PC-9 (cell line): ENCODE measurements at regions not wholly inside any gene's neighbourhood (a gene's known extent, or its start where the extent isn't known, plus 50 kb on each side); places are given as distances from the start of the nearest gene placed in this dataset.

Experiments used
- BruUV-seq: library from RNA; stranded (reverse); fragments of 400-500 nt; replicated peaks from 2 replicates; lab custom pipeline; 2021; lab: Mats Ljungman, UMichigan
- CTCF ChIA-PET: fragments of 300-600 bp; sonication (Branson Sonifier 250); formaldehyde crosslinking; loops from one replicate; lab custom pipeline; 2022; ENCODE audit warnings: antibody characterized with exemption; lab: Charles Lee
- POLR2A ChIA-PET: fragments of 300-600 bp; sonication (Branson Sonifier 250); formaldehyde crosslinking; loops from one replicate; lab custom pipeline; 2022; ENCODE audit warnings: antibody characterized with exemption; ENCODE audit not compliant: unreplicated experiment; lab: Charles Lee
- DNase-seq, 2 experiments: peaks; one replicate each; pipeline versions ENCODE4 v3.0.0 to v3.0.0-alpha.2; 2015 to 2022; ENCODE audit warnings: mixed read lengths in 1 of 2
- H2AFZ ChIP-seq: fragments of 200-600 bp; sonication (generic); 2 replicates; pipeline ENCODE4 v1.8.1; 2017; ENCODE audit warnings: antibody characterized with exemption
- H3F3A ChIP-seq: fragments of 200-600 bp; sonication (generic); 2 replicates; pipeline ENCODE4 v1.8.1; 2017; ENCODE audit warnings: antibody characterized with exemption, mild to moderate bottlenecking, low read depth; ENCODE audit not compliant: insufficient read depth
- H3K27ac ChIP-seq: fragments of 200-600 bp; sonication (generic); 2 replicates; pipeline ENCODE4 v1.6.1; 2016; ENCODE audit warnings: mixed run types
- H3K27me3 ChIP-seq: fragments of 200-600 bp; sonication (generic); 2 replicates; pipeline ENCODE4 v1.6.1; 2016; ENCODE audit warnings: low read depth, mixed run types; ENCODE audit not compliant: insufficient read depth
- H3K36me3 ChIP-seq: fragments of 200-600 bp; sonication (generic); 2 replicates; pipeline ENCODE4 v1.6.1; 2016; ENCODE audit warnings: low read depth, mixed run types
- H3K4me1 ChIP-seq: fragments of 200-600 bp; sonication (generic); replicated peaks from 2 replicates; pipeline ENCODE4 v1.6.1; 2016; ENCODE audit warnings: mixed run types; ENCODE audit not compliant: insufficient read depth
- H3K4me2 ChIP-seq: fragments of 200-600 bp; sonication (generic); 2 replicates; pipeline ENCODE4 v1.6.1; 2017; ENCODE audit warnings: mixed run types
- H3K4me3 ChIP-seq: fragments of 200-600 bp; sonication (generic); 2 replicates; pipeline ENCODE4 v1.6.1; 2016; ENCODE audit warnings: mixed run types
- H3K79me2 ChIP-seq: fragments of 200-600 bp; sonication (generic); 2 replicates; pipeline ENCODE4 v1.6.1; 2017; ENCODE audit warnings: low read depth, mixed run types
- H3K9me2 ChIP-seq: fragments of 200-600 bp; sonication (generic); 2 replicates; pipeline ENCODE4 v1.8.1; 2017; ENCODE audit warnings: mild to moderate bottlenecking; ENCODE audit not compliant: insufficient read depth
- H3K9me3 ChIP-seq: fragments of 200-600 bp; sonication (generic); 2 replicates; pipeline ENCODE4 v1.8.1; 2016; ENCODE audit warnings: low read depth; ENCODE audit not compliant: insufficient read depth
- H4K20me1 ChIP-seq: fragments of 200-600 bp; sonication (generic); 2 replicates; pipeline ENCODE4 v1.8.1; 2017; ENCODE audit not compliant: insufficient read depth
- EZH2 ChIP-seq: fragments of 200-600 bp; sonication (generic); IDR thresholded peaks from 2 replicates; pipeline ENCODE4 v1.8.0; 2017; ENCODE audit warnings: antibody characterized with exemption, low read depth
- intact Hi-C: fragments of 100-400 bp; cut with micrococcal nuclease; formaldehyde crosslinking; loops from one replicate; pipeline ENCODE4 v1.10.0; 2022; ENCODE audit not compliant: unreplicated experiment
- TF ChIP-seq, protein P1 (sequence below): fragments of 200-600 bp; sonication (generic); conservative IDR thresholded peaks from 2 replicates; pipeline ENCODE4 v1.6.1; 2017; ENCODE audit warnings: mixed run types, antibody characterized with exemption, mild to moderate bottlenecking, moderate library complexity

DNA sequence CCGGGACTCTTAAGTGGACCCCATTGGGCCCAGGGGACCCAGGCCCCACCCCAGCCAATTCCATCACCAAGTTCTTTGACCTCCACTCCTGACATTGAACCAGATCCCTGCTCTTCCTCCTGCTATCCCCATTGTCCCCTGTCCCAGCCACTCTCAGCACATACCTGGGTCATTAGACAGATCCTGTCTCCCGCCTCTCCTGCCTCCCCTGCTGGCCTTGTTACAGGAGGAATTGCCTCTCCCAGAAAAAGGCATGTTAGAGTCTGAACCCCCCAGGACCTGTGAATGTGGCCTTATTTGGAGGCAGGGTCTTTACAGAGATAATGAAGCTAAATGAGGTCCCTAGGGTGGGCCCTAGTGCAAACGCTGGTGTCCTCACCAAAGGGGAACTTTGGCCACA is 301.9 kb downstream of the NPHP4 start:
- peaks cover 69% of the 10 kb centered on the region for H3K27me3 ChIP-seq

DNA sequence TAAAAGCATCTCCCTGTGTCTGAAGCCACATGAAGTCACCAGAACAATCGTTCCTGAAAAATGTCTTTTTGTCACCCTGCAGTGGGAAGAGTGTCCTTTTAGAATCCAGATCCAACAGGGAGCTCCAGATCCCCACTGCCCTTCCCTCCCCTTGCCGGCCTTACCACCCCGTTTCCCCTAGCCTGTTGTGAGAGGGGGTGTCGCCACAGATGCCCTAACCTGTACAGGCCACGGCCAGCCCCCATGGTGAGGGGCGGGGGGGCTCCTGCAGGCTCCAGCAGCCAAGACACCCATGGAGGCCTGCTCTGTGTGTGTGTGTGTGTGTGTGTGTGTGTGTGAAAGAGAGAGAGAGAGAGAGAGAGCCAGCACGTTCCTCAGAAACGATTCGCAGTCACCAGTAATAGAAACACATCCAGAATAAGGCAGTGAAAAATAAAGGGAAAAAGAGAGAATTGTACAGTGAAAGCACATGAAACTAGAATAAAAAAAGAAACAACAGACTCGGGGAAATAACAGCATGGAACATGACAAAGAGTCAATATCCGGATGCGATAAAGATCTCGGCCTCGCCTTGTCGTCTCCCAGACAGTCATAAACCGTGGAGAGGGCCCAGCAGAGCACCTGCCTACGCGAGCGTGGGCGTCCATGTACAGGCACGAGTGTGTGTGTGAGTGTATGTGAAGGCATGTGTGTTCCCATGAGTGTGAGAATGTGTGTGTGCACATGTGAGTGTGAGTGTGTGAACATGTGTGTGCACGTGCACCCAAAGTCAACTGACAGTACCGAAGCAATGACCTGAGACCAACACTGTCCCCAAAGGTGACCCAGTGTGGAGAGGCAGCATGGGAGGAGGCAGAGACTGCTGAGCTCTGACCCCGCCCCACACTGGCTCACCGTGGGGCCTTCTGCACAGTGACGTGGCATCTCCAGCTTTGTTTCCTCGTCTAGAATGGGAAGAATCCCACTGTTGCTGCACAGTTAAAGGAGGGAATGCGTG is 303.8 kb downstream of the NPHP4 start:
- no peak for TF ChIP-seq EZH2
- TF ChIP-seq, protein P1, sequence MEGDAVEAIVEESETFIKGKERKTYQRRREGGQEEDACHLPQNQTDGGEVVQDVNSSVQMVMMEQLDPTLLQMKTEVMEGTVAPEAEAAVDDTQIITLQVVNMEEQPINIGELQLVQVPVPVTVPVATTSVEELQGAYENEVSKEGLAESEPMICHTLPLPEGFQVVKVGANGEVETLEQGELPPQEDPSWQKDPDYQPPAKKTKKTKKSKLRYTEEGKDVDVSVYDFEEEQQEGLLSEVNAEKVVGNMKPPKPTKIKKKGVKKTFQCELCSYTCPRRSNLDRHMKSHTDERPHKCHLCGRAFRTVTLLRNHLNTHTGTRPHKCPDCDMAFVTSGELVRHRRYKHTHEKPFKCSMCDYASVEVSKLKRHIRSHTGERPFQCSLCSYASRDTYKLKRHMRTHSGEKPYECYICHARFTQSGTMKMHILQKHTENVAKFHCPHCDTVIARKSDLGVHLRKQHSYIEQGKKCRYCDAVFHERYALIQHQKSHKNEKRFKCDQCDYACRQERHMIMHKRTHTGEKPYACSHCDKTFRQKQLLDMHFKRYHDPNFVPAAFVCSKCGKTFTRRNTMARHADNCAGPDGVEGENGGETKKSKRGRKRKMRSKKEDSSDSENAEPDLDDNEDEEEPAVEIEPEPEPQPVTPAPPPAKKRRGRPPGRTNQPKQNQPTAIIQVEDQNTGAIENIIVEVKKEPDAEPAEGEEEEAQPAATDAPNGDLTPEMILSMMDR: no peak
- no peak overlapping the region for H2AFZ ChIP-seq
- DNase-seq: no peak

More for the DNA sequence above, 301.9 kb downstream of the NPHP4 start:
- Histone ChIP-seq H3K27ac (no peak overlapping the region), H3K9me3 (no peaks in the 10 kb centered on the region), H3K4me2 (no peak overlapping the region), H2AFZ (no peak overlapping the region), H3K36me3 (no peaks in the 10 kb centered on the region), H3K79me2 (no peaks in the 10 kb centered on the region), H3K4me3 (no peak overlapping the region), H3K9me2 (no peaks in the 10 kb centered on the region), H3F3A (no peaks in the 10 kb centered on the region), H4K20me1 (no peaks in the 10 kb centered on the region), H3K4me1 (no peaks in the 10 kb centered on the region)
- CTCF ChIA-PET: no interaction called here
- DNase-seq: no peak
- TF ChIP-seq EZH2: no peak
- TF ChIP-seq, protein P1: no peak
- POLR2A ChIA-PET: no interaction called here
- BruUV-seq: no TSS peak
- intact Hi-C loops: no loop called here

DNA sequence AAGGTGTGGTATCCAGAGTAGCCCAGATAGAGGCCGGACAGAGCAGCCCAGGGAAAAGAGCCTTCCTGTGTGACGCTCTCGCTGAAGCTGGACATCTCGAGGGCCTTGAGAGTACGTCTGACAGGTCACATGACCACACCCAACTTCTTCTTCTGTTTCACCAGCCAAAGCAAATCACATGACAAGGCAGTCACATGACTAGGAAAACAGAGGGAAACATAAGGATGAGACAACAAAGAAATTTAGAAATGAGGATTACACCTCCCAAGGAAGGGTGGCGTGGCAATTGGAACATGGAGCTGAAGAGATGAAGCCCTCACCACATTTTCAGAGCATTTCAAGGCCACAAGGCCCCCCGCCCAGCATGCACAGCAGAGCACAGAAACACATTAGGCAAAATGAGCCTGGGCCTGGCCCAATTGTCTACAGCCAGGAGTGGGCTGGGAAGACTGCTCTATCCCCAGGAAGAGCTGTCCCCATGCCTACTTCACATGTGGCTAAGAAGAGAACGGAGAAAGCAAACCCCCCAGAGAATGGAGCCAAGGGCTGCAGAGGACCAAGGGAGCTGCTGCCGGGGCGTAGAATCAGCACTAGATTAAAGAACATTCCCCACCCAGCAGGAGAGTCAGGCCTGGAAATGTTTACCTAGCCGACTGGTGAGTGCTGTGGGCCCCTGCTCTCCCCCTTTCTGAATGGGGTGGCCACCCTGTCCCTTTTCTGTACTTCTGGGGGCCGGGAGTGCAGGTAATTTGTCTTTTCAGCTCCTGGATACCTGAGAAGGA is 305.1 kb downstream of the NPHP4 start:
- Histone ChIP-seq H4K20me1 (no peaks in the 10 kb centered on the region), H3K4me2 (no peak overlapping the region), H3K4me3 (no peak overlapping the region), H3K27ac (no peak overlapping the region), H3K9me2 (no peaks in the 10 kb centered on the region), H3K4me1 (no peaks in the 10 kb centered on the region), H3K27me3 (peaks cover 66% of the 10 kb centered on the region), H3K36me3 (no peaks in the 10 kb centered on the region), H3K9me3 (no peaks in the 10 kb centered on the region), H2AFZ (no peak overlapping the region), H3K79me2 (no peaks in the 10 kb centered on the region), H3F3A (no peaks in the 10 kb centered on the region)
- TF ChIP-seq, protein P1: no peak
- TF ChIP-seq EZH2: no peak
- ChIA-PET POLR2A (no interaction called here), CTCF (no interaction called here)
- intact Hi-C loops: no loop called here
- BruUV-seq: no TSS peak
- DNase-seq: no peak

More for the DNA sequence above, 303.8 kb downstream of the NPHP4 start:
- H3K79me2 ChIP-seq: no peaks in the 10 kb centered on the region
- intact Hi-C loops: no loop called here
- no peak overlapping the region for H3K27ac ChIP-seq
- no peaks in the 10 kb centered on the region for H3F3A ChIP-seq
- H3K4me1 ChIP-seq: no peaks in the 10 kb centered on the region
- no peaks in the 10 kb centered on the region for H3K36me3 ChIP-seq
- CTCF ChIA-PET: no interaction called here
- peaks cover 72% of the 10 kb centered on the region for H3K27me3 ChIP-seq
- no TSS peak for BruUV-seq
- H3K4me3 ChIP-seq: no peak overlapping the region
- no peaks in the 10 kb centered on the region for H3K9me2 ChIP-seq
- H3K9me3 ChIP-seq: no peaks in the 10 kb centered on the region
- H3K4me2 ChIP-seq: no peak overlapping the region
- POLR2A ChIA-PET: no interaction called here
- no peaks in the 10 kb centered on the region for H4K20me1 ChIP-seq
